ENCODE measurements at regions not wholly inside any gene's neighbourhood (a gene's known extent, or its start where the extent isn't known, plus 50 kb on each side); places are given as distances from the start of the nearest gene placed in this dataset.

GRCh38 chr9:13644675-13645074 is 365.2 kb upstream of the MPDZ start:
- Histone ChIP-seq H3K79me2 (ENCODE audit: control insufficient read depth, low read length) (no peaks in the 10 kb centered on the region), H4K20me1 (ENCODE audit: control insufficient read depth, insufficient read depth, low read depth, low read length) (no peaks in the 10 kb centered on the region), H3K4me3 (ENCODE audit: low read length) (no peak overlapping the region), H3K9me3 (ENCODE audit: control insufficient read depth, insufficient read depth, low read length) (no peaks in the 10 kb centered on the region), H3K36me3 (ENCODE audit: control insufficient read depth, low read length) (no peaks in the 10 kb centered on the region), H3K9me2 (replicated peaks; ENCODE audit: control insufficient read depth, low read length) (no peaks in the 10 kb centered on the region), H3K27ac (ENCODE audit: low read depth, low read length) (no peak overlapping the region), H3K4me2 (ENCODE audit: low read length) (no peak overlapping the region), H3K4me1 (ENCODE audit: control insufficient read depth, low read length) (no peaks in the 10 kb centered on the region), H3K27me3 (ENCODE audit: control insufficient read depth, low read length) (no peaks in the 10 kb centered on the region), H3F3A (ENCODE audit: control insufficient read depth, insufficient read depth) (no peaks in the 10 kb centered on the region)
- no peak for TF ChIP-seq EZH2phosphoT487 (IDR thresholded peaks at IDR 0.05; ENCODE audit: borderline replicate concordance, low read length)
- no peak for TF ChIP-seq CTCF (IDR thresholded peaks at IDR 0.05; ENCODE audit: low read depth, low read length, poor library complexity, severe bottlenecking)

GRCh38 chr9:13642646-13643045 is 363.2 kb upstream of the MPDZ start:
- Histone ChIP-seq H3K36me3 (ENCODE audit: control insufficient read depth, low read length) (no peaks in the 10 kb centered on the region), H4K20me1 (ENCODE audit: control insufficient read depth, insufficient read depth, low read depth, low read length) (no peaks in the 10 kb centered on the region), H3K79me2 (ENCODE audit: control insufficient read depth, low read length) (no peaks in the 10 kb centered on the region), H3K27ac (ENCODE audit: low read depth, low read length) (no peak overlapping the region), H3K4me3 (ENCODE audit: low read length) (no peak overlapping the region), H3K9me2 (replicated peaks; ENCODE audit: control insufficient read depth, low read length) (no peaks in the 10 kb centered on the region), H3K4me1 (ENCODE audit: control insufficient read depth, low read length) (no peaks in the 10 kb centered on the region), H3F3A (ENCODE audit: control insufficient read depth, insufficient read depth) (no peaks in the 10 kb centered on the region), H3K4me2 (ENCODE audit: low read length) (no peak overlapping the region), H3K27me3 (ENCODE audit: control insufficient read depth, low read length) (no peaks in the 10 kb centered on the region), H3K9me3 (ENCODE audit: control insufficient read depth, insufficient read depth, low read length) (no peaks in the 10 kb centered on the region)
- TF ChIP-seq EZH2phosphoT487 (IDR thresholded peaks at IDR 0.05; ENCODE audit: borderline replicate concordance, low read length) = no peak
- no peak for TF ChIP-seq CTCF (IDR thresholded peaks at IDR 0.05; ENCODE audit: low read depth, low read length, poor library complexity, severe bottlenecking)

DNA sequence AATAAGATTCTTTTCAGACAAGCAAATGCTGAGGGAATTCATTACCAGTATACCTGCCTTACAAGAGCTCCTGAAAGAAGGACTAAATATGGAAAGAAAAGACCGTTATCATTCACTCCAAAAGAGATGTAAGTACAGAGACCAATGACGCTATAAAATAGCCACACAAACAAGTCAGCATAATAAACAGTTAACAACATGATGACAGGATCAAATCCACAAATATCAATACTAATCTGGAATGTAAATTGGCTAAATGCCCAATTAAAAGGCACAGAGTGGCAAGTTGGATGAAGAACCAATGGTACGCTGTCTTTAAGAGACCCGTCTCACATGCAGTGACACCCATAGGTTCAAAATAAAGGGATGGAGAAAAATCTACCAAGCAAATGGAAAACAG is 349.6 kb upstream of the MPDZ start:
- Histone ChIP-seq H3K4me2 (ENCODE audit: low read length) (no peak overlapping the region), H3K9me3 (ENCODE audit: control insufficient read depth, insufficient read depth, low read length) (no peaks in the 10 kb centered on the region), H3K79me2 (ENCODE audit: control insufficient read depth, low read length) (no peaks in the 10 kb centered on the region), H3K36me3 (ENCODE audit: control insufficient read depth, low read length) (no peaks in the 10 kb centered on the region), H3F3A (ENCODE audit: control insufficient read depth, insufficient read depth) (no peaks in the 10 kb centered on the region), H3K4me3 (ENCODE audit: low read length) (no peak overlapping the region), H4K20me1 (ENCODE audit: control insufficient read depth, insufficient read depth, low read depth, low read length) (no peaks in the 10 kb centered on the region), H3K4me1 (ENCODE audit: control insufficient read depth, low read length) (no peaks in the 10 kb centered on the region), H3K27ac (ENCODE audit: low read depth, low read length) (no peak overlapping the region), H3K9me2 (replicated peaks; ENCODE audit: control insufficient read depth, low read length) (no peaks in the 10 kb centered on the region), H3K27me3 (ENCODE audit: control insufficient read depth, low read length) (no peaks in the 10 kb centered on the region)
- TF ChIP-seq CTCF (IDR thresholded peaks at IDR 0.05; ENCODE audit: low read depth, low read length, poor library complexity, severe bottlenecking) (no peak), EZH2phosphoT487 (IDR thresholded peaks at IDR 0.05; ENCODE audit: borderline replicate concordance, low read length) (no peak)

DNA sequence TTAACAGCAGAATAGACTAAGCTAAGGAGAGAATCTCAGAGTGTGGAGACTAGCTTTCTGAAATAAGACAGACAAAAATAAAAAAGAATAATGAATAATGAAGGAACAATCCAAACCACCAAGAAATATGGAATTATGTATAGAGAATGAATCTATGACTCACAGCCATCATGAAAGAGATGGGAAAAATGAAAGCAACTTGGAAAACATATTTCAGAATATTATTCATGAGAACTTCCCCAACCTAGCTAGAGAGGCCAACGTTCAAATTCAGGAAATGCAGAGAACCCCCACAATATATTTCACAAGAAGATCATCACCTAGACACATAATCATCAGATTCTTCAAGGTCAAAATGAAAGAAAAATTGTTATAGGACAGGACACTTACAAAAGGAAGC is 349.0 kb upstream of the MPDZ start:
- H3K9me2 ChIP-seq (replicated peaks; ENCODE audit: control insufficient read depth, low read length) = no peaks in the 10 kb centered on the region
- H3K9me3 ChIP-seq (ENCODE audit: control insufficient read depth, insufficient read depth, low read length) = no peaks in the 10 kb centered on the region
- TF ChIP-seq CTCF (IDR thresholded peaks at IDR 0.05; ENCODE audit: low read depth, low read length, poor library complexity, severe bottlenecking) = no peak
- TF ChIP-seq EZH2phosphoT487 (IDR thresholded peaks at IDR 0.05; ENCODE audit: borderline replicate concordance, low read length) = no peak
- no peaks in the 10 kb centered on the region for H4K20me1 ChIP-seq (ENCODE audit: control insufficient read depth, insufficient read depth, low read depth, low read length)
- no peaks in the 10 kb centered on the region for H3F3A ChIP-seq (ENCODE audit: control insufficient read depth, insufficient read depth)
- H3K27me3 ChIP-seq (ENCODE audit: control insufficient read depth, low read length) = no peaks in the 10 kb centered on the region
- no peak overlapping the region for H3K27ac ChIP-seq (ENCODE audit: low read depth, low read length)
- H3K4me2 ChIP-seq (ENCODE audit: low read length) = no peak overlapping the region
- H3K79me2 ChIP-seq (ENCODE audit: control insufficient read depth, low read length) = no peaks in the 10 kb centered on the region
- H3K36me3 ChIP-seq (ENCODE audit: control insufficient read depth, low read length) = no peaks in the 10 kb centered on the region
- no peaks in the 10 kb centered on the region for H3K4me1 ChIP-seq (ENCODE audit: control insufficient read depth, low read length)
- H3K4me3 ChIP-seq (ENCODE audit: low read length) = no peak overlapping the region

All from DOHH2 (cell line).